ENCODE measurements at regions not wholly inside any gene's neighbourhood (a gene's known extent, or its start where the extent isn't known, plus 50 kb on each side); places are given as distances from the start of the nearest gene placed in this dataset.

DNA sequence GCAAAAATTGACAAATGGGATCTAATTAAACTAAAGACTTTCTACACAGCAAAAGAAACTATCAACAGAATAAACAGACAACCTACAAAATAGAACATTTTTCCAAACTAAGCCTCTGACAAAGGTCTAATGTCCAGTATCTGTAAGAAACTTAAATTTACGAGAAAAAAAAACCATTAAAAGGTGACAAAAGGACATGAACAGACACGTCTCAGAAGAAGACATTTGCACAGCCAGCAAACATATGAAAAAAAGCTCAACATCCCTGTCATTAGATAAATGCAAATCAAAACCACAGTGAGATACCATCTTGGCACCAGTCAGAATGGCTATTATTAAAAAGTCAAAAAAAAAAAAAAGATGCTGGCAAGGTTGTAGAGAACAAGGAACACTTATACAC is 70.6 kb upstream of the GRIK2 start:
- no peak for ATAC-seq

DNA sequence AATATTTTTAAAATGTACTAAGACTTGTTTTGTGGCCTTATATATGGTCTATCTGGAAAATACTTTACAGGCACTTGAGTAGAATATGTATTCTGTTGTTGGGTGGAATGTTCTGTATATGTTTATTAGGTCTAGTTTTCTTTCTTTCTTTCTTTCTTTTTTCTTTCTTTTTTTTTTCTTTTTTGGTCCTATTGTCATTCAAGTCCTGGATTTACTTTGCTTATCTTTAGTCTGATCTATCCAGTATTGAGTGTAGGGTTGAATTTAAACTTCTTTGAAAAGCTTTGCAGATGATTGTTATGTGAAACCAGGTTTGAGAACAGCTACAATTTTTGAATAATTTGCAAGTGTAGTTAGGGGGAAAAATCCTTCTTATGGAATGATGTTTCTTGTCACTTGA is 67.1 kb upstream of the GRIK2 start:
- no peak for ATAC-seq

DNA sequence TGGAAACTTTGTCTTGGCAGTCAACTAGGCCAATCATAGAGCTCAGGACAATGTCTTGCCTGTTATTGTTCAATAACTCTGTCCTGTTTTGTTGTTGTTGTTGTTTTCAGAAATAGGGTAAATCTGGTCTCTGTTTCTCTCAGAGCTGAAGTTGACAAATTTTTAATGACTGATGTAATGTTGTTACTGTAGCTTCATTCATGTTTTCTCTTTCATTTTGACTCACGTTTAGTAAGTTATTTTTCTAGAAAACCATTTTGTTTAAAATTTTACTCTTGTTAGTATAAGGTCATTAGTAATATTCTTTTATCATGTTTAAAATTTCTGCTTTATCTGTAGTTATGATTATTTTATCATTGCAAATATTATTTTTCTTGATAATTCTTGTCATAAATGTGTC is 51.6 kb upstream of the GRIK2 start:
- no peak for ATAC-seq

All from activated CD4-positive, CD25-positive, alpha-beta regulatory T cell treated with anti-CD3 and anti-CD28 coated beads, Interleukin-2, amount 50 U/mL, for 24 hours (primary cell).